IPS-18a (cell line): ENCODE measurements at regions not wholly inside any gene's neighbourhood (a gene's known extent, or its start where the extent isn't known, plus 50 kb on each side); places are given as distances from the start of the nearest gene placed in this dataset.

Source experiments
- H3K27ac ChIP-seq: one replicate; pipeline ENCODE4 v1.5.1; 2013; ENCODE audit warnings: low read length
- H3K27me3 ChIP-seq: one replicate; pipeline ENCODE4 v1.6.1; 2013; ENCODE audit warnings: mild to moderate bottlenecking, low read length; ENCODE audit not compliant: control insufficient read depth, insufficient read depth
- H3K36me3 ChIP-seq: one replicate; pipeline ENCODE4 v1.6.1; 2013; ENCODE audit warnings: low read depth, low read length; ENCODE audit not compliant: control insufficient read depth
- H3K4me1 ChIP-seq: one replicate; pipeline ENCODE4 v1.6.1; 2013; ENCODE audit warnings: low read depth, low read length; ENCODE audit not compliant: control insufficient read depth
- H3K4me3 ChIP-seq: one replicate; pipeline ENCODE4 v1.5.1; 2013; ENCODE audit warnings: low read length
- H3K9ac ChIP-seq: one replicate; pipeline ENCODE4 v1.6.1; 2013; ENCODE audit warnings: mild to moderate bottlenecking, low read length, moderate library complexity
- H3K9me3 ChIP-seq: one replicate; pipeline ENCODE4 v1.6.1; 2013; ENCODE audit warnings: low read depth, low read length; ENCODE audit not compliant: control insufficient read depth

GRCh38 chr7:27419581-27420177 is 177.1 kb downstream of the EVX1 start:
- Histone ChIP-seq H3K27me3 (no peaks in the 10 kb centered on the region), H3K9me3 (no peaks in the 10 kb centered on the region)

DNA sequence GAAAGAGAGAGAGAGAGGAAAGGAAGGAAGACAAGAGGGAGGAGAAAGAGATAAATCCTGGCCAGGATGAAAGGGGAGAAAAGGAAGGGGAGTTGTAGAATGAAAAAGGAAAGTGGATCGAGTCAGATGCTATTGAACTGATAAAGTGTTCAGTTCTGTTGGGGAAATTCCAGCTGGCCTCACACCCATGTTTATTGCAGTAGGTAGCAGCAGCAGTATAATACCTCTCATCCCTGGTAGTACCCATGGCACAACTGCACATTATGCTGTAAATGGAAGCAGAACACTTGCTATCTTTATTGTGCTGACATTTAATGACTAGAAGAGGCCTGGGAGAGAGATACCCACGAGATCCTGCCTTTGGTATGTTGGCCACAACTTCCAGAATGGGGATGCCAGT is 178.1 kb downstream of the EVX1 start:
- Histone ChIP-seq H3K36me3 (no peaks in the 10 kb centered on the region), H3K27ac (no peak overlapping the region), H3K4me1 (no peaks in the 10 kb centered on the region), H3K9me3 (no peaks in the 10 kb centered on the region), H3K4me3 (no peak overlapping the region), H3K27me3 (no peaks in the 10 kb centered on the region), H3K9ac (no peak overlapping the region)

More at GRCh38 chr7:27419581-27420177, 177.1 kb downstream of the EVX1 start:
- Histone ChIP-seq H3K4me3 (no peak overlapping the region), H3K36me3 (no peaks in the 10 kb centered on the region), H3K4me1 (no peaks in the 10 kb centered on the region), H3K27ac (no peak overlapping the region), H3K9ac (no peak overlapping the region)

- H3K9me3 ChIP-seq, result no peaks in the 10 kb centered on the region
- no peaks in the 10 kb centered on the region for H3K27me3 ChIP-seq
- H3K36me3 ChIP-seq, result no peaks in the 10 kb centered on the region
- no peak overlapping the region for H3K4me3 ChIP-seq
- H3K27ac ChIP-seq, result no peak overlapping the region
- no peaks in the 10 kb centered on the region for H3K4me1 ChIP-seq
- no peak overlapping the region for H3K9ac ChIP-seq
Measured at GRCh38 chr7:27423290-27423689, 180.7 kb downstream of the EVX1 start.

DNA sequence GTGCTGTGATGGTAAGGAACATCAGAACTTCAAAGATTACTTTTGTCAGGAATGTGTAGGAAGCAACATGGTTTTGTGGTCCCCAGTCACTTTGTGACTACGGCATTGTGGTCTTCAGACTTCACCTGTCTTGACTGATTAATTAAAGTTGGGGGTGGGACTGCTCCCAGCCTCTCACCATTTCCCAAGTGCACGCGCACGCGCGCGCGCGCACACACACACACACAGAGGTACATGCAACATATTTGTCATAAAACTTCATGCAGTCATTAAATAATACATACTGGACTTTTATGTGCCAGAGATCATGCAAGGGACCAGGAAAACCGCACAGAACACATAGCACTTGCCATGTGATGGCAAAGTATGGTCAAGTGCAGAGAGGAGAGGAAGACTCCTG is 181.2 kb downstream of the EVX1 start:
- H3K4me1 ChIP-seq, result no peaks in the 10 kb centered on the region
- no peaks in the 10 kb centered on the region for H3K36me3 ChIP-seq
- no peaks in the 10 kb centered on the region for H3K27me3 ChIP-seq
- no peak overlapping the region for H3K4me3 ChIP-seq
- H3K9me3 ChIP-seq, result no peaks in the 10 kb centered on the region
- no peak overlapping the region for H3K27ac ChIP-seq
- H3K9ac ChIP-seq, result no peak overlapping the region

DNA sequence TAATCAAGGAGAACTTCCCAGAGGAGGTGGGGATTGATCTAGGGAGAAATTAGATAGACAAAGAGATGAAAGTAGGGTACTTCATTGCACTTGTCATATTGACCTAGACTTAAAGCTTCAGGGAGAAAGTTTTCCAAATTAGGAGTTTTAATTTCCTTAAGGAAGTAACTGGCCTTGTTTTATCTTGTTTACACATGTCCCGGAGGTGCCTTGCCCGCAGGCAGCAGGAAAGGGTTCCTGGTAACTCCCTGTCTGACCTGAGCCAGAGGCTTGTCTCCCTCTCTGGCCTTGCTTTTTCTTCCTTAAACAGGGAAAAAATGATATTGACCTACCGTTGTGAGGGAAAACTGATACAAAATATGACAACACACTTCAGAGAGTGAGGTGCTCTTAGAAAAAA is 181.6 kb downstream of the EVX1 start:
- Histone ChIP-seq H3K4me1 (no peaks in the 10 kb centered on the region), H3K36me3 (no peaks in the 10 kb centered on the region), H3K4me3 (no peak overlapping the region), H3K27ac (no peak overlapping the region), H3K27me3 (no peaks in the 10 kb centered on the region), H3K9me3 (no peaks in the 10 kb centered on the region), H3K9ac (no peak overlapping the region)

- H3K27ac ChIP-seq, result no peak overlapping the region
- H3K27me3 ChIP-seq, result no peaks in the 10 kb centered on the region
- no peak overlapping the region for H3K4me3 ChIP-seq
Measured at GRCh38 chr7:27424749-27425148, 182.1 kb downstream of the EVX1 start.

DNA sequence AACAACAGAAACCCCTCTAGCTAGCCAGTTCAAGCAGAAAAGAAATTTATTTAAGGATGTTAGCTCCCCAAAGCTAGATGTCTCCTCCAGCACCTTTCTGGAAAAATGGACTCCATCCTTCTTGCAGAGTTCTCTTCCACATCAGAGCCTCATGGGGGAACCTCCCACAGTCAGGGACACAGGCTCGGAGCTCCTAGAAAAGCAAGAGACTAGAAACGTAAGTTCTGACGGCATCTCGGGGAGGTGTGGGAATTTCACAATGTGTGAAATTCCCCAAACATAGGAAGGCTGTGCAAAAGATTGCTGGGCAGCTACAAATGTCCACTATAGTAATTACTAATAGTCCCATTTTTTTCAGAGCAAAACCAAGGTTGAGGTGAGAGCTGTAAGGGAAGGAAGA is 184.8 kb downstream of the EVX1 start:
- H3K9me3 ChIP-seq, result no peaks in the 10 kb centered on the region
- no peaks in the 10 kb centered on the region for H3K27me3 ChIP-seq
- no peak overlapping the region for H3K4me3 ChIP-seq
- peaks cover 9% of the 10 kb centered on the region for H3K4me1 ChIP-seq
- no peaks in the 10 kb centered on the region for H3K36me3 ChIP-seq
- no peak overlapping the region for H3K9ac ChIP-seq
- no peak overlapping the region for H3K27ac ChIP-seq

More at GRCh38 chr7:27424749-27425148, 182.1 kb downstream of the EVX1 start:
- peaks cover 4% of the 10 kb centered on the region for H3K4me1 ChIP-seq
- H3K9ac ChIP-seq, result no peak overlapping the region
- H3K9me3 ChIP-seq, result no peaks in the 10 kb centered on the region
- H3K36me3 ChIP-seq, result no peaks in the 10 kb centered on the region

DNA sequence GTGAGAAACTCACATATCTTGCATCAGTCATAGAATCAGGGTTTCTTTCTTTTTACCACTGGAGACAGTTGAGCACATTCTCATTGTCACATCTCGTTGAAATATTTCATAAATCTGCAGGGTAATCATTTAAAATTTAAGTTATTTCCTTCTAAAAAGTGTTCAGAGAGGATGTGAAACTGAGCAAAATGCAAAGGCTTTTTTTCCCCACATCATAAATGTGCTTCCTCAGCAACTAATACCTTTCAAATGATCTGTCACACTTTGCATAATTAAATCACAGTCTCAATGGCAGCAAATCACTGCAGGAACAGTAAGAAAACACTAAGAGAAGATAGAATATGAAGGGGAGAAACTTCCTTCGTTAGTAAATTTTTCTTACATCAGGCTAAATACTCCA is 187.5 kb downstream of the EVX1 start:
- H3K9ac ChIP-seq, result no peak overlapping the region
- no peaks in the 10 kb centered on the region for H3K27me3 ChIP-seq
- H3K9me3 ChIP-seq, result no peaks in the 10 kb centered on the region
- peaks cover 26% of the 10 kb centered on the region for H3K4me1 ChIP-seq
- no peaks in the 10 kb centered on the region for H3K36me3 ChIP-seq
- H3K4me3 ChIP-seq, result no peak overlapping the region
- no peak overlapping the region for H3K27ac ChIP-seq

- Histone ChIP-seq H3K27me3 (no peaks in the 10 kb centered on the region), H3K4me3 (no peak overlapping the region), H3K36me3 (no peaks in the 10 kb centered on the region), H3K27ac (no peak overlapping the region), H3K9ac (no peak overlapping the region), H3K4me1 (peaks cover 26% of the 10 kb centered on the region), H3K9me3 (no peaks in the 10 kb centered on the region)
Measured at GRCh38 chr7:27431465-27431864, 188.9 kb downstream of the EVX1 start.

- peaks cover 26% of the 10 kb centered on the region for H3K4me1 ChIP-seq
- H3K9me3 ChIP-seq, result no peaks in the 10 kb centered on the region
- H3K9ac ChIP-seq, result no peak overlapping the region
- H3K36me3 ChIP-seq, result no peaks in the 10 kb centered on the region
- no peak overlapping the region for H3K27ac ChIP-seq
- H3K27me3 ChIP-seq, result no peaks in the 10 kb centered on the region
- peak overlapping the region; percentile 3 for H3K4me3 ChIP-seq
Measured at GRCh38 chr7:27433581-27433980, 191.0 kb downstream of the EVX1 start.

GRCh38 chr7:27434756-27435400 is 192.3 kb downstream of the EVX1 start:
- H3K9ac ChIP-seq, result no peak overlapping the region
- no peaks in the 10 kb centered on the region for H3K27me3 ChIP-seq
- no peak overlapping the region for H3K27ac ChIP-seq
- no peaks in the 10 kb centered on the region for H3K9me3 ChIP-seq
- H3K4me1 ChIP-seq, result peaks cover 20% of the 10 kb centered on the region
- no peak overlapping the region for H3K4me3 ChIP-seq
- no peaks in the 10 kb centered on the region for H3K36me3 ChIP-seq

- no peaks in the 10 kb centered on the region for H3K9me3 ChIP-seq
- H3K27me3 ChIP-seq, result no peaks in the 10 kb centered on the region
- H3K9ac ChIP-seq, result no peak overlapping the region
- H3K36me3 ChIP-seq, result no peaks in the 10 kb centered on the region
- no peak overlapping the region for H3K27ac ChIP-seq
- no peak overlapping the region for H3K4me3 ChIP-seq
- H3K4me1 ChIP-seq, result peaks cover 17% of the 10 kb centered on the region
Measured at GRCh38 chr7:27435461-27435860, 192.9 kb downstream of the EVX1 start.
